ENCODE measurements at regions not wholly inside any gene's neighbourhood (a gene's known extent, or its start where the extent isn't known, plus 50 kb on each side); places are given as distances from the start of the nearest gene placed in this dataset.

GRCh38 chr1:34655206-34655874 is 99.5 kb upstream of the GJB5 start:
- H3K36me3 ChIP-seq (ENCODE audit: control insufficient read depth, insufficient read depth, low read length) = no peaks in the 10 kb centered on the region
- no peak for DNase-seq (ENCODE audit: extremely low read depth, insufficient read length)
- H3K27me3 ChIP-seq (replicated peaks; ENCODE audit: control insufficient read depth, insufficient read depth, low read length) = no peaks in the 10 kb centered on the region; the same call in none of the 2 replicates
- no peak overlapping the region for H3K4me3 ChIP-seq (replicated peaks; ENCODE audit: low read depth, low read length)
- TF ChIP-seq CTCF (IDR thresholded peaks at IDR 0.05; ENCODE audit: insufficient read depth, low read length, poor library complexity, severe bottlenecking) = no peak

DNA sequence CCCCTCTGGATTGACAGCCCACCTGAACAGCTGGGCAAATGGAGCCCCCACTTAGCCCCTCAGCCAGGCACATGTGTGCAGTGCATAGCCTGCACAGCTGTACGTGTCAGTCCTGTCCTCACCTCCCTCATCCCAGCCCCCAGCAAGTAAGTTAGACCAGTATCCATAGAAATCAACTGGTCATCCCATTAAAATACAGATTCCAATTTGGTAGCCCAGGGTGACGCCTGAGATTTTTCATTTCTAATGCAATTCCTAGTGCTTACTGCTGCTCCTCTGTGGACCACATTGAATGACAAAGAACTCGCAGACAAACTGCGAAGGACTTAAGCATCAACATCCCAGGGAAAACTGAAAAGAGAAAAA is 99.0 kb upstream of the GJB5 start:
- H3K4me3 ChIP-seq (replicated peaks; ENCODE audit: low read depth, low read length) = no peak overlapping the region
- no peaks in the 10 kb centered on the region for H3K36me3 ChIP-seq (ENCODE audit: control insufficient read depth, insufficient read depth, low read length)
- no peak for DNase-seq (ENCODE audit: extremely low read depth, insufficient read length)
- no peak for TF ChIP-seq CTCF (IDR thresholded peaks at IDR 0.05; ENCODE audit: insufficient read depth, low read length, poor library complexity, severe bottlenecking)
- H3K27me3 ChIP-seq (replicated peaks; ENCODE audit: control insufficient read depth, insufficient read depth, low read length) = no peaks in the 10 kb centered on the region; the same call in none of the 2 replicates

DNA sequence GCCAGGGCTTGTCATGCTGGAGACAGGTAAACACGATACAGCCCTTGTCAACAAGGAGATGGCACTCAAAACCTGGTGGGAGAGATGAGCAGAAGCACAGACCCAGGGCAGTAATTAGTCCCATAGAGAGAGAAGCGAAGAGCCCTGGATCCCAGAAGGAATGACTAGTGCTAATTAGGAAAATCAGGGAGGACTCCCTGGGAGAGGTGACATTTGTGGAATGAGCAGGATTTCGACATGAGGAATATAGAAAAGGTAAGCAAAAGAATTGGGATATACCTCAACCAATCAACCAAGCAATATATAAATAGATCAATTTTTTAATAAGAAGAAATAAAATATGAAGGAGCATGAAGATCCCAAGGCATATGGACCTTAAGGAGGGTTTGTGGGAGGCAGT is 98.5 kb upstream of the GJB5 start:
- H3K27me3 ChIP-seq (replicated peaks; ENCODE audit: control insufficient read depth, insufficient read depth, low read length) = no peaks in the 10 kb centered on the region; the same call in none of the 2 replicates
- H3K36me3 ChIP-seq (ENCODE audit: control insufficient read depth, insufficient read depth, low read length) = no peaks in the 10 kb centered on the region
- no peak for DNase-seq (ENCODE audit: extremely low read depth, insufficient read length)
- no peak overlapping the region for H3K4me3 ChIP-seq (replicated peaks; ENCODE audit: low read depth, low read length)
- TF ChIP-seq CTCF (IDR thresholded peaks at IDR 0.05; ENCODE audit: insufficient read depth, low read length, poor library complexity, severe bottlenecking) = no peak

DNA sequence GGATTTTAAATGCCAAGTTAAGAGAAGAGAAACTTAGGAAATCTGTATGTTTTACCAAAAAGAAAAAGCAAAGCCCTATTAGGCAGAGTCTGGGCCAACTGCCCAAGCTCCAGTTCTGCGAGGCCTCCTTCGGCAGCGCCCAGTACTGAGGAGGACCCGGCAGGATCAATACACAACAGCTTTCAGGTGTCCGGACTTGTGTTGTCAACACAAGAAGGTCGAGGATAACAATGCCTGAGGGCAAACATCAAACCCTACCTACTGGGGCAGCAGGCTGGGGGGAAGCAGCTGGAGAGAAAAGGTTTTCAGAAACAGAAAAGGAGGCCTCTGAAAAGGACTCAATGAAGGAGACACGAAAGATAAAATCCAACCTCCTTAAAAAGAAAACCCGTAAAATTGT is 98.1 kb upstream of the GJB5 start:
- no peak overlapping the region for H3K4me3 ChIP-seq (replicated peaks; ENCODE audit: low read depth, low read length)
- no peaks in the 10 kb centered on the region; the same call in none of the 2 replicates for H3K27me3 ChIP-seq (replicated peaks; ENCODE audit: control insufficient read depth, insufficient read depth, low read length)
- H3K36me3 ChIP-seq (ENCODE audit: control insufficient read depth, insufficient read depth, low read length) = no peaks in the 10 kb centered on the region
- TF ChIP-seq CTCF (IDR thresholded peaks at IDR 0.05; ENCODE audit: insufficient read depth, low read length, poor library complexity, severe bottlenecking) = no peak
- no peak for DNase-seq (ENCODE audit: extremely low read depth, insufficient read length)

DNA sequence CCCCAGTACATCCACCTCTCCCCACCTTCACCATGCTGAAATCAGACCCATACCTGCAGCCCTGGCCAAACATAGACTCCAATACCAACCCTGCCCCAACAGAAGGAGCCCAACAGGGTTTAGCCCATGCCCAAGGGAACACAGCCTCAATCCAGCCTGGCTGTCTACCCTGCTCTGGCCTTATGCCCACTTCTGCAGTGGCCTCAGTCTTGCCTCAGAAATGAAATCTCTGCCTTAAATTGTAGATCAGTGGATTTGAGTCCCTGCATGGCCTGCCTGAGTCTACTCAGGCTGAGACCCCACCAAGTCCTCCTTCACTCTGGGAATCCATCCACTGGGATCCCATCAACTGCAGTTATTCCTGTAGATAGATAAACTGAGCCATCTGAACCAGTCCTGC is 97.6 kb upstream of the GJB5 start:
- Histone ChIP-seq H3K4me3 (replicated peaks; ENCODE audit: low read depth, low read length) (no peak overlapping the region), H3K27me3 (replicated peaks; ENCODE audit: control insufficient read depth, insufficient read depth, low read length) (no peaks in the 10 kb centered on the region; the same call in none of the 2 replicates), H3K36me3 (ENCODE audit: control insufficient read depth, insufficient read depth, low read length) (no peaks in the 10 kb centered on the region)
- TF ChIP-seq CTCF (IDR thresholded peaks at IDR 0.05; ENCODE audit: insufficient read depth, low read length, poor library complexity, severe bottlenecking) = no peak
- DNase-seq (ENCODE audit: extremely low read depth, insufficient read length) = no peak

DNA sequence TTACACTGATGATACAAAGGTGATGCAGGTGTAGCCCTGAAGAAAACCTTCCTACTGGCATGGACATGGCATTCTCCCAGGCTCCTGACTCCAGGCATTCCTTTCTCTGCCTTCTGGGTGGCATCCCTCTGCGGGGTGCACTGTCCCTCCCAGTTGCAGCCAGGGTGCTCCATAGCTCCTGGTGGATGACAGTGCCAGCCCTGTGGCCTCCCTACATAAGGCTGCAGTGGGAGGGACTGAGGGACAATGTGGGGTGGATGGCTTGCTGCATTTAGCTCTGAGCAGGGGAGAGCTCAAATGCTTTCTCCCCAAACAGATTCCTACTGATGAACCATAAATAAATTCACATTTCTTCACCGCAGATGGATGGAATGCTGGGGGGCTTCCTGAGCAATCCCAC is 97.0 kb upstream of the GJB5 start:
- no peak for DNase-seq (ENCODE audit: extremely low read depth, insufficient read length)
- Histone ChIP-seq H3K4me3 (replicated peaks; ENCODE audit: low read depth, low read length) (no peak overlapping the region), H3K36me3 (ENCODE audit: control insufficient read depth, insufficient read depth, low read length) (no peaks in the 10 kb centered on the region), H3K27me3 (replicated peaks; ENCODE audit: control insufficient read depth, insufficient read depth, low read length) (no peaks in the 10 kb centered on the region; the same call in none of the 2 replicates)
- no peak for TF ChIP-seq CTCF (IDR thresholded peaks at IDR 0.05; ENCODE audit: insufficient read depth, low read length, poor library complexity, severe bottlenecking)

All from GM06990 (cell line).